GM18508 (cell line): ENCODE measurements at regions not wholly inside any gene's neighbourhood (a gene's known extent, or its start where the extent isn't known, plus 50 kb on each side); places are given as distances from the start of the nearest gene placed in this dataset.
"Not testable (repeated sequence)": the region's sequence is repeated elsewhere in the genome, so short reads cannot be mapped to it uniquely, and the experiment has no call there.

Source experiments
- ATAC-seq: cut with Tn5 transposase; IDR thresholded peaks from one replicate; pipeline ENCODE4 v1.9.1; 2021; ENCODE audit warnings: moderate number of reproducible peaks; ENCODE audit not compliant: insufficient read depth, unreplicated experiment

DNA sequence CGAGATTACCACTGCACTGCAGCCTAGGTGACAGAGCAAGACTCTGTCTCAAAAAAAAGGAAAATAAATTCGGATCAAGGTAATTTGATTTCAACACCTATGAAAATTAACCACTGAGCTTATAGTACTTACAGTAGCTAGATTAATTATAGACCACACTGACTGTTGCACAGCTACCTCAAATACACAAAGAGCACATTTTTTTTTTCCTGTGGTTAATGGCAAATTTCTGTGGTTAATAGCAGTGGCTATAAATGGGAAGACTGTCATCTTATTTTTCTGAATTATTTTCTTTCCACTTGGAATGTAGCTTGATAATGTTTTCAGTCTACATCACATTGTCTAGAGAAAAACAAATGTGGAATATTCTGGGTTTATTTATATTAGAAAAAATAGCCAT, 1661.6 kb upstream of the PCDH7 start:
- ATAC-seq = no peak

DNA sequence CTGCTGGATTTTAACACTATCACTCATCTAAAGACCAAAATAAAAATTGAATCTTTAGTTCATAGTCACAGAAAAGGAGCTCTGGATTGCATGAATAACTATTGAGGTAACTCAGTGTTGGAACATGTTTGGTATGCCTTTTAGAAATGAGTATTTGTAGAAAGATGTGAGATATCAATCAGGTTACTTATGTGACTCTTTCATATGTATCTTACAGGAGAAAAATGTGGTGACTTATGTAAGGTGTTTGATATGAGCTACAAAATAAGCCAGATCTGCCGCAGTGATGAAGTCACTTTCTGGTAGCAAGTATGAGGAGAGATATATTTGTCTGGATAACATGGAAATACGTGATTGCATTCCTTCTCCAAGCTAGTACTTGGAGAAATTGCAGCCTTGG, 1653.3 kb upstream of the PCDH7 start:
- no peak for ATAC-seq

DNA sequence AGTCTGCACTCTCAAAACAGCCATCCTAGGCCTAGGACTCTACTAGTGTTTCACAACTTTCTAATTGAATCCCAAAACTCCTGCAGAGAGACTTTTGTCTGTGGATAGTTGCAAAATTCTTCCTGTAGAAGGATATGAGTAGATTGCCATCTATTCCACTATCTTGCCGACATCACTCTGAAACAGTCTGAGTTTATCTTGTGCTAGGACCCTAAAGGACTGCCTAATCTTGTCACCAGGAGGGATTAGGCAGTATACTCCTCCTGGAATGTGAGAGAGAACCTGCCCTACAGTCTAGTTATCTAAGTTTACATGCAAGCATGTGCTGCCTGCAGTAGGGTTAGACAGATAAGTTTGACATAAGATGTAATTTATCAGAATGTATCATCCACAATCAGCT, 1646.6 kb upstream of the PCDH7 start:
- no peak for ATAC-seq

DNA sequence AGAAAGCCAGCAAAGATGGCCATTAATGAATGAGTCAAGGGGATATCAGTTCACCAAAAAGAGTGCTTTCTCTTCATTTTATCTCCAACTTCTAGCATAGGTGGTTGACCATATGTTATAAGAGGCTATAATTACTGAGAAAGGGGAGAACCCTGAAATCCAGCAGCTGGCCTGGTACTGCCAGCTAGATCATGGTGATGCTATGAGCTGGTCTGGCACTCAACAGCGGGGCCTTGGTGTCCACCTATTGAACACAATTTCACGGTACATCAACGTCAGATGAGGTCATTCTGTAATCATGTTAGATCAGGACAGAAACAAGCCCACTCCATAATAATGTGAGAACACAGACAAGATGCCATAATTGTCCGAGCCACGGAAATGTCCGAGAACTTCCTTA, 1644.8 kb upstream of the PCDH7 start:
- no peak for ATAC-seq

DNA sequence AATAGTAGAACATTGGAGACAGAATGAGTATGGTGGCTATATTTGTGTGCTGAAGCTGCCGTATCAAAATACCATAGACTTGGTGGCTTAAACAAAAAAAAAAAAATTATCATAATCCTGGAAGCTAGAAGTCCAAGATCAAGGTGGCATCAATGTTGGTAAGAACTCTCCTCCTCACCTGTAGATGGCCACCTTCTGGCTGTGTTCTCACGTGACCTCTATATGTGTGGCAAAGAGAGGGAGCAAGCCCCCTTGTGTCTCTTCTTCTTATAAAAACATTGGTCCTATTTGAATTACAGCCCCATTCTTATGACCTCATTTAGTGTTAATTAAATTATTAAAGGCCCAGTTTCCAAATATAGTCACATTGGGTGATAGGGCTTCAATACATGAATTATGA, 1640.9 kb upstream of the PCDH7 start:
- no peak for ATAC-seq

DNA sequence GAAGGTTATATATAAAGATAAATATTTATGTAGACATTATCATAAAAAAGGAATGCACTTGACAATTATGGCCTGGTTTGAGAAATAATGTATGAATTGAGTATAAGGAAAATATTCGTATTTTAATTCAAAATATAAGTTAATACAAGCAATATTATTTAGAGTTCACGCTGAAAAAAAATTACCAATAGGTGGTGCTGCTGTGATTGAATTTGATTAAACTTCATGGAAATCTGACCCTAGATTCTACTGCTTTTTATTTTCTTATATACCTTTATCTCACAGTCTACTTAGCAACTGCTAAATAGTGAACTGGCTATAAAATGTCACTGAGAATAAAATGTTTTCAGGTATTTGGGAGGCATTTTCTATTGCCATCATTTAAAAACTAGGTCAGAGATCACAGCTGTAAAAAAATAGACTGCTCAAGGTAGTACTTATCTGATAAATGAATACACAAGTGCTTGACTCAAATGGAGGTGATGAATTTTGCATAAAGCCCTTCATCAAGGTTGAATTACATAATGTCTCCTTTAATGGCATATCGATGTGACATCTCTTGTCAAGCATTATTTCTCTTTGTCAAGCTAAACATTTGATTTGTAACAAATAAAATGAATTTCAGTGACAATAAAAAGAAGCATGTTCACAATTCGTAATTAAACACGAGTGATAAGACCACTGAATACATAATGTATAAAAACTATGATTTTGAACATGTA, 1638.8 kb upstream of the PCDH7 start:
- no peak for ATAC-seq

DNA sequence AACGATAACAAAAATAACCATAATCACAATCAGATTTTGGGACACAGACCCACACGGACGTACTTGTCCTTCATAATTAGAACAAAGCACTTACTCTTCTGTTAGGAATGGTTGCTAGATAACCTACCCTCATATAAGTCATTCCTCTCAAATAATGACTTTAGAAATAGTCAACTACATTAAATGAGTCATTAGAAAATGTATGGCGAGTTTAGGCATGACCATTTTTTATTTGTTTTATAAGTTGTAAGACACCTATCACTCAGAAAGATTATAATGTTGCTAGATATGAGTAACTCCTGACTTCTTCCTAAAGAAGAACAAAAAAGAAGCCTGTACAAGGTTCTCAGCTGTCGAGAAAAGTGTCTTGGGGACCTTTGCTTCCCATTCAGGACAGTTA, 1637.5 kb upstream of the PCDH7 start:
- no peak for ATAC-seq

DNA sequence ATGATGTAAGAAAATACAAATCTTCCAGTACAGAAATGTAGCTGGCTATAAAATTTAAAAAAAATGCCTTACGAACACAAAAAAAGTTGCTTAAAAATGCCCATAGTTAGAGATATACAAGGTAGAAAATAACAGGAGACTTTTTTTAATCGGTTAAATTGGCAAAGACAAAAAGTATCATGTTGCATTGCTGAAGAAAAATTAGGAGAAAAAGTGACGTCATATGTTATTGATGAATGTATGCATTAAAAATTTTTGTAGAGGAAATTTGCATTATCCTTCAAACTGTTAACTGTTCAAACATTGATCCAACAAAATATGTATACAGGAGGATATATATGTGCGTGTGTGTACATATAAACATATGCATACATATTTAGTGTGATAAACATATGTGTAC, 1634.4 kb upstream of the PCDH7 start:
- ATAC-seq = no peak

DNA sequence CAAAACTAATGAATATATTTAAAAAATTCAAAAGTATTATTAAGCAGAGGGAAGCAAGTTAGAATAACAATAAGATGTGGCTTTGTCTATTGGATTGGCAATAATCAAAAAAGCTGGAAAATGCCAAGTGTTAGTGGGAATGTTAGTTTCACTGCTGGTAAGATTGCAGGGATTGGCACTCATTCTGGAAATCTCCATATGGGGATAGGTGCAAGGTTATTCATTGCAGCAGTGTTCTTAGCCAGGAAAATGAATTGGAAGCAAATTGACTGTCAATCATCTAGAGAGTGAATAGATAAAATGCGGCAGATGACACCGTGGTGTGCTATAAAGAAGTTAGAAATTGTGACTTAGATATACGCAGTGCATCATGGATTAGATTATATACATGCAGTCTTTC, 1615.5 kb upstream of the PCDH7 start:
- no peak for ATAC-seq

DNA sequence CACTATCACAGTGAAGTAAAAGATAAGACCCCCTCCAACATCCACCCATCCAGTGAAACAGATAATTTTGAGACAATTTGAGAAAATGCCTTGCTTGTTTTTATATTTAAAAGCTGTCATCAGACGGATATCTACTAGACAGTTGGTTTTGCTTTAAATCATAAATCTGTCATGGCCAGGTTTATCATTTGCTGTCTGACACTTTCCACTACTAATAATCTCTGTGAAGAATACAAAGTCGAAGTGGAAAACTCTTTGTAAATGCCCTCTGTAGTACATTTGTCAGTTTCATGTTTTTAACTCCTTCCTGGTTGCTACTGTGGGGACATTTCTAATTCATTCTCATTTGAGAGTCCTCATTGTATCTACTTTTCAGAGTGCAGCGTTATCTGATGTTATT, 1606.2 kb upstream of the PCDH7 start:
- no peak for ATAC-seq

DNA sequence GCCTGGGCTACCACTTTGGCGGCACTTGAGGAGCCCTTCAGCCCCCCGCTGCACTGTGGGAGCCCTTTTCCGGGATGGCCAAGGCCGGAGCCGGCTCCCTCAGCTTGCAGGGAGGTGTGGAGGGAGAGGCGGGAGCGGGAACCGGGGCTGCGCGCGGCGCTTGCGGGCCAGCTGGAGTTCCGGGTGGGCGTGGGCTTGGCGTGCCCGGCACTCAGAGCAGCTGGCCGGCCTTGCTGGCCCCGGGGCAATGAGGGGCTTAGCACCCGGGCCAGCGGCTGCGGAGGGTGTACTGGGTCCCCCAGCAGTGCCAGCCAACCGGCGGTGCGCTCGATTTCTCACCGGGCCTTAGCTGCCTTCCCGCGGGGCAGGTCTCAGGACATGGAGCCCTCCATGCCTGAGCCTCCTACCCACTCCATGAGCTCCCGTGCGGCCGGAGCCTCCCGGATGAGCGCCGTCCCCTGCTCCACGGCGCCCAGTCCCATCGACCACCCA, 1602.9 kb upstream of the PCDH7 start:
- ATAC-seq = not testable (repeated sequence)

DNA sequence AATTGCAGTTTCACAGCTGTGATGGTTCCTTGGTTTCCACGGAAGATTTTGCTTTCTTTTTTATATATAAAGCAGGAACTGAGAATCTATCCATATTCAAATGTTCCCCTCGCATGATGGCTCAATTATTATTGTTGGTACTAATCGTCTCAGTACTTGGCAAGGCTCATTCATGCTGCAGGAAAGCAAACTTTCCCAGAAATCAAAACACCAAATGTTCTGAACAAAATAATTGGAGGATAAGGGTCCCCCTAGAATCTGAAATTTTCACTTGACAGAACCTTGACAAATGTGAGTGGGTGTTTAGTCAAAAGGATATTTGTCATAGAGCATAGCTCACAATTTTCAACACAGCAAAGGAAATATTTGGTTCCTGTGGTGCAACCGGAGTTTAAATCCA, 1598.6 kb upstream of the PCDH7 start:
- no peak for ATAC-seq

DNA sequence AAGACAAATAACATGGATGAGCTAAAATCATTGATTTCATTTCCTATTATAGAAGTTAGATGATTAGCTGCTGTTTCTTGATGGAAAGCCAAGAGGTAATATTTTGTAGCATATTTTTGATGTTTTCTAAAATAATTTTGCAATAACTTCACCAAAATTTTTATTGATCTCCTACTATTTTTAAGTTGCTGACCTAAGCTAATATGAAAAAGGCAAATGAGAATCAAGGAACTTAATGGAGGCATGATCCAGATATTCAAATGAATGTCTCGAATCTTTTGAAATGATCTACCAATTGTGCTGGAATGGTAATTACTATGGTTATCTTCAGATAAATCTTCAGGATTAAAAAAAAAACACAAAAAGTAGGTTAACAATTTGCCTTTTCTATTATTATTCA, 1591.4 kb upstream of the PCDH7 start:
- ATAC-seq = no peak

DNA sequence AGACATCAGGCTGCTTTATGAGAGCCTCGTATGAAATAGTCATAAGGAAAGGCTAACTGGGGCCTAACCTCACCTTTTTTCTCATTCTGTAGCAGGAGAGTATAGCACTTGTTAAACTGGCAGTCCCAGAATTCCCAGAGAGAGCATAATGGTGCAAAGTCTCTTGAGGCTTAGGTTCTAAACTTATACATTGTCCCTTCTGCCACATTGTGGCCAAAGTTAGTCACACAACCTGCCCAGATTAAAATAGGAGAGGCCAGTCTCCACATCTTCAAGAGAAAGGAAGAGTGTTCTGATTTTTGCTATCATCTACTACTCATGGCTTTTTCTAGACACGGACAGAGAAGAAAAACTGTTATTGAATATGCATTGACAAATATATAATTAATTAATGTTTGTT, 1588.9 kb upstream of the PCDH7 start:
- no peak for ATAC-seq

DNA sequence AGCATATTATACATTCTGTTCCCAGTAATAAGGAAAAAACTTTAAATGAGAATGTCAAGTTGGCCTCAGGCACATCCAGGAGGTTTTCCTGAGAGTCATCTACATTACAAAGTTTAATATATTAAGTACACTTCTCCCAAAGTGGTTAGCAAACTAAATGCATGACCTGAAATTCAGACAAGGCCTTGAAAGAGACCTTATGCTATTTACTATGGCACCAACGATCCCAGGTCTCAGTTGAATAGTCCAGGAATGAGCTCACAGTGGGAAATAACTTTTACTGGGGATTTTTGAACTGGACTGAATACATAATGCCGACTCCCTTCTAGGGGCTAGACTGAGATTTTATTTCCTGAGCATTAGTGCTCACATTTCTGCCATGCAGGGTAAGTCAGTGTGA, 1577.5 kb upstream of the PCDH7 start:
- no peak for ATAC-seq

DNA sequence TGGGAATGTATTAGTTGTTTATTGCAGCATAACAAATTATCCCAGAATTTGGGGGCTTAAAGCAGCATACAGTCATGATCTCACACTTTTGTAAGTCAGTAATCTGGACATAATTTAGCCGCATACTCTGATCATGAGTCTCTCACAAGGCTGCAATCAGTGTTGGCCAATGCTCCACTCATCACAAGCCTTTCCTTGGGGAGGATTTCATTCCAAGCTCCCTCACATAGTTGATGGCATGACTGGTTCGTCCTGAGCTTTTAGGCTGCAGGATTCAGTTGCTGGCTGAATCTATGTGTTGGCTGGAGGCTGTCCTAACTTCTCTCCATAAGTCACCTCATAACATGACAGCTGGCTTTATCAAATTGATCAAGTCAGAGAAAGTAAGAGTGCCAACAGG, 1568.6 kb upstream of the PCDH7 start:
- no peak for ATAC-seq

DNA sequence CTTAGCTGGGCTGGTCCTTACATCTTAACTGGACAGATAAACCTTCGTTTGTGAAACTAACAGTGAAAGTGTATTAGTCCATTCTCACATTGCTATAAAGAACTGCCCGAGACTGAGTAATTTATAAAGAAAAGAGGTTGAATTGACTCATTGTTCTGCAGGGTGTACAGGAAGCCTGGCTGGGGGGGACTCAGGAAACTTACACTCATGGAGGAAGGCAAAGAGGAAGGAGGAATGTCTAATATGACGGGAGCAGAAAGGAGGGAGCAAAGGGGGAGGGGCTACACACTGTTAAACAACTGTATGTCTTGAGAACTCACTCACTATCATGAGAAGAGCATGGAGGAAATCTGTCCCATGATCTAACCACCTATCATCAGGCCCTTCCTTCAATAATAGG, 1566.5 kb upstream of the PCDH7 start:
- no peak for ATAC-seq

DNA sequence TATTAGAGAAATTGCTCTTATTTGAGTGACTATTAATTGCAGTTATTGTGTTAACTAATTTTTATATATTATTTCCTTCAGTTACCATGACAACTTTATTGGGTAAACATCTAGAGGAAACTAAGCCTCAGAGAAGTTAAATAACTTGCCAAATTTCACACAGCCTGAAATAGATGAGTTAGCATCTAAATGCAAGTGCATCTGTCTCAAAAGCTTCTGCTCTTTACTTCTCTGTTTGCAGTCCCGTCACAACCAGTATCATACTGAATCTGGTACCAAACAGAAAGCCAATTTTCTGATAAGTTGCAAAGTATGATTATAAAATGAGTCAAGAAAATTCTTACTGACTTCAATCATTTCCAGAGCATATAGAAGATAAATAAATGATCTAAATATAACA, 1544.9 kb upstream of the PCDH7 start:
- ATAC-seq = no peak

DNA sequence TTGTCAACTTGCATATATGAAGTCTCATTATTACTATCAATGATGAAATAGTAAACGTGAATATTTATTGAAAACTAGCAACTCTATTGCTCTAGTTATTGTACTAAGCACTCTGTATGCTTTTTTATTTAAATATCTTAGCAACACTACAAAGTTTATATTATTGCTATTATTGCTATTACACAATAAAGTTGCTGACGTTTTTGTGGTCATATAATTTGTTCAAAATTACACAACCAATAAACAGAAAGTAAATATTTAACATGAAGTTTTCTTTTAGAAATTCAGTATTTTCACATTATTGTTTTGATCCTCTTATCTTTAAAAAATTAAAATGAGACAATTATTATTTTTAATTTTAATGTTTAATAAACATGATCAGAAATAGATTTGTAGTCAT, 1521.1 kb upstream of the PCDH7 start:
- no peak for ATAC-seq

DNA sequence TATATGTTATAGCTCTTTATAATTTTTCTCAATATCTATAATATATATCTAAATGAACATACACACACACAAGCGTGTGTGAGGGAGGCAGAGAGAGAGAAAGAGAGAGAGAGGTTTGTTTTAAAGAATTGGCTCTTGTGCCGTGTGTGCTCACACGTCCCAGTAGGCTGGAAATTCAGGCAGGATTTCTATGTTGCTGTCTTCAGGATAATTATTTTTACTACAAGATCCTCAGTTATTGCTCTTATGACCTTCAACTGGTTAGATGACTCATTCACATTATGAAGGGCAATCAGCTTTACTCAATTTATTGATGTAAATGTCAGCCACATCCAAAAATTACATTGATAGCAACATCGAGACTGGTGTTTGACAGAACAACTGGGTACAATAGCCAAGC, 1520.7 kb upstream of the PCDH7 start:
- ATAC-seq = no peak

DNA sequence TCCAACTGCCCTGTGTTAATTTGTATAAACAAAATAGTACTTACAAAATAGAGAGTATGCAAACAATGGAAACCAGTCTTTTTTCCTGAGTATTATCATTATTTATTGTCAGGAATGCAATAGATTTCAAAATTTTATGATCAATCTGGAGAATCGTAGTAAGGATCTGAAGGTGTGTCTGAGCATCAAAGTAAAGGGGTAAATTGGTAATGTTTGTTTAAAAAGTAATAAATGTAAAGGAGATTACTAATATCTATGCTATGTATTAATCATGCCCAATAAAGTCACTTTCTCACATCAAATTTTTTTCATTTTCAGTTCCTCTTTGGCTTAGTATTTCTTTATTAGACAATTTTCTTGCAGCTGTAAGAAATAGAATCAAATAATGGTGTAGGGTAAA, 1507.1 kb upstream of the PCDH7 start:
- no peak for ATAC-seq

DNA sequence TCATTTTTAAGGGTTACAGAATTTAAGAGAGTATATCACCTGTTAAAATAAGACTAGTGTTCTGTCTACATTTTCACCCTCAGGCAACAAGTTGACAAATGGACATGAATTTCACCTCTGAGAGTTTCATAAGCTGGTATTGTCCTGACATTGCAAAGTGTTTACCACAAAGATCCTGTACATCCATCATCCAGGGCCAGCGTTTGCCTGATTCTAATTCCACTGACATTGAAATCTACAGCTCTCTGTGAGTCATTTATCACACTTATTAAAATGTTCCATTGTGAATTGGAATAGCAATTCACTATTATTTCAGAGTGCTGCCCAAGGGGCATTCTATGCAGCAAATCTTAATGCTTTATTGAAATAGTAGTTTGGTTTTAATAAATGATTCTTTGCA, 1499.4 kb upstream of the PCDH7 start:
- no peak for ATAC-seq

DNA sequence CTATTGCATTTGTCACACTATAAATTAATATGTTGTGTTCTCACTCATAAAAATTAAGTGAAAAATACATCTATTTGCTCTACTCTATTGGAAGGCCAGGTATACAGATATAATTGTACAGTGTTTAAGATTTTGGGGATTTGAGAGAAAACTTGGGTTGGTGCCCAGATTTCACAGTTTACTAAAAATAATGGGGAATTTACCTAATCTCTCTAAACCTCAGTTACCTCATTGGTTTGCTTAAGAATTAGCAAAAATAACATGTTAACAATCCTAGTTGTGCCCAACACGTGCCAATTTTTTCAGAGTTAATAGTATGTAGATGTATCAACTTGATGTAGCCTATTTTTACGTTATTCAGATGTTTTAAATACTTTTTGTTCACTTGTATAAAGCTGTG, 1495.3 kb upstream of the PCDH7 start:
- ATAC-seq = no peak
